Muscle layer of duodenum (tissue), 2 donors: ENCODE measurements at regions not wholly inside any gene's neighbourhood (a gene's known extent, or its start where the extent isn't known, plus 50 kb on each side); places are given as distances from the start of the nearest gene placed in this dataset.

ENCODE experiments used
- H3K27ac ChIP-seq: one replicate; pipeline ENCODE4 v1.7.0; 2013; ENCODE audit warnings: mild to moderate bottlenecking, low read length
- H3K27me3 ChIP-seq: one replicate; pipeline ENCODE4 v1.7.0; 2013; ENCODE audit warnings: low read depth, mild to moderate bottlenecking, control low read depth, low read length
- H3K36me3 ChIP-seq, 2 donors: one replicate each; pipeline ENCODE4 v1.7.0; 2013; ENCODE audit warnings: low read length in 2 of 2, control low read depth in 1 of 2, mild to moderate bottlenecking in 1 of 2; ENCODE audit not compliant: insufficient read depth in 2 of 2, control insufficient read depth in 1 of 2
- H3K4me1 ChIP-seq, 2 donors: one replicate each; pipeline ENCODE4 v1.7.0; 2013; ENCODE audit warnings: low read length in 2 of 2, mild to moderate bottlenecking in 2 of 2, control low read depth in 1 of 2, moderate library complexity in 1 of 2; ENCODE audit not compliant: insufficient read depth in 2 of 2, control insufficient read depth in 1 of 2
- H3K4me3 ChIP-seq, 2 donors: one replicate each; pipeline ENCODE4 v1.7.0; 2013; ENCODE audit warnings: low read length in 2 of 2, low read depth in 1 of 2, mild to moderate bottlenecking in 1 of 2
- H3K9me3 ChIP-seq, 2 donors: one replicate each; pipeline ENCODE4 v1.7.0; 2013; ENCODE audit warnings: low read length in 2 of 2, control low read depth in 1 of 2, mild to moderate bottlenecking in 1 of 2; ENCODE audit not compliant: control insufficient read depth in 1 of 2
- donor health status: healthy.

DNA sequence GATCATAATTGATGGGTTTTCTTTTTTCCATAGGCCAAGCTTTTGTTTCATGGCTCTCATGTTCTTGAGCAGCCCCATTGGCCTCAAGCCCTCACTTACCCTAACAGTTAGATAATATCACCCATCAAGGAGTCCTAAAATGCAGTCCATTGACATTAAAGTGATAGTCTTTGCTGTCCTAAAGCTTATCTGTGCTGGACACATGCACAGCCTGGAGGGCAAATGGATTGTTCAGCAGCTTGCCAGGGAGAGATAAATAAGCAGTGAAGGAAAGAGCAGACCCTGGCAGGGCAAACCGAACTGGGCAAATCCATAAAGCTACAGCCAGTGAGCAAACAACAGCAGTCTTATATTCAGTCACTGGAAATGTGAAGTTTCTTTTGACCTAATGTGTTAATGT lies 199.6 kb upstream of the MID1 start:
- Histone ChIP-seq H3K27me3 (no peaks in the 10 kb centered on the region), H3K36me3 (no peaks in the 10 kb centered on the region), H3K4me1 (peaks cover 0 to under 1% of the 10 kb centered on the region in 2 donors), H3K27ac (no peak overlapping the region), H3K4me3 (no peak overlapping the region), H3K9me3 (no peaks in the 10 kb centered on the region)

DNA sequence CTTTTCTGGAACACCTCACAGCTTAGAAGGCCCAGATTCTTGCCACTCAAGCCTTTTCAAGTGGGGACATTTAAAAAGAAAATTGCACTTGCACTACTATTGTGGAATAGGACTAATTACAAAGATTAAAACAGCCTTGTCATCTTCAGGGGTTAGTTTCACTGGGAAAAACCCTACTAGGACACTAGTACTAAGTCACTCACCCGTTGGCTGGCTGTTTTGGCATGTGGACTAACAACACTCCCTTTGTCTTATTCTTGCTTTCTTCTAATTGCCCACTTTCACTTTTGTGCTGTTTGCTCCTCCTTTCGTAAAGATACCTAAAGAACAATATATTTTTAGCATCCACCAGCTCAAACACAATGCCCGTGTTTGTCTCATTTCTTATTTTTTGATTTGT lies 200.9 kb upstream of the MID1 start:
- no peaks in the 10 kb centered on the region for H3K36me3 ChIP-seq
- H3K9me3 ChIP-seq, result no peaks in the 10 kb centered on the region
- peaks cover 0 to 4% of the 10 kb centered on the region in 2 donors for H3K4me1 ChIP-seq
- H3K4me3 ChIP-seq, result no peak overlapping the region
- no peak overlapping the region for H3K27ac ChIP-seq
- no peaks in the 10 kb centered on the region for H3K27me3 ChIP-seq

DNA sequence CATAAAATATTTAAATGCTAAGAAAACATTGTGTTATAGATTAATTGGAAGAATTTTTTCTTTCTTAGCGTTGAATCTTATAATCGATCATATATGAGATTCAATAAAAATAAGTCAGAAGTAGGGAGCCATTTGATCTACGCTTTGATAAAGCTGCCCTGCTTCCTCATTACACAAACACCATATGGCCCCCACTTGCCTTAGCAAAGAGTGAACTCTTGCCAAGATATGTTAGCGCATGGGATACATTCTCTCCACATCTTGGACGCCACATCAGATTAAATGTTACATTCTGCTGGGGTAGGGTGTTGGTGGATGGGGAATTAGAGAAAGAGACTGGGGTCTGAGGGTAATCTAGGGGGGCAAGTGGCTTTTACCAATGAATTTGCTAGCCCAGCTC lies 207.7 kb upstream of the MID1 start:
- Histone ChIP-seq H3K4me1 (peaks cover 0 to 6% of the 10 kb centered on the region in 2 donors), H3K36me3 (no peaks in the 10 kb centered on the region), H3K9me3 (no peaks in the 10 kb centered on the region), H3K4me3 (no peak overlapping the region), H3K27me3 (no peaks in the 10 kb centered on the region), H3K27ac (no peak overlapping the region)

DNA sequence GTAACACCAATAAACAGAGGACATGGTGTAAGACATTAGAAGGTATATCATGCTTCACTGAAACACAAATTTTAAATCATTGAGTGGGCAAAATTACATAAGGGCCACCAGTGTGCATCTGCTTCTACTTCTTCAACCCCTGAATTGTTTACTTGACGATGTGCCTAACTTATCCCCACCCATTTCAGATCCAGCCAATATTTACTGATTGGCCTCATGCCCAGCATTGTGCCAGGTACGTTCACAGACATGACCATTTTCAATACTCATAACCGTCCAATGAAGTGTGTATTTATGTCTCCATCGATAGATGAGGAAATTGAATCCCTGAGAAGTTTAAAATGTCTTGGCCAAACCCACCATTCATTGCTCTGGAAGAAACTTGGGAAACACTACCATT lies 208.3 kb upstream of the MID1 start:
- Histone ChIP-seq H3K9me3 (no peaks in the 10 kb centered on the region), H3K4me3 (no peak overlapping the region), H3K36me3 (no peaks in the 10 kb centered on the region), H3K4me1 (peaks cover 0 to 6% of the 10 kb centered on the region in 2 donors), H3K27me3 (no peaks in the 10 kb centered on the region), H3K27ac (no peak overlapping the region)

- no peaks in the 10 kb centered on the region for H3K9me3 ChIP-seq
- no peaks in the 10 kb centered on the region for H3K36me3 ChIP-seq
- no peaks in the 10 kb centered on the region for H3K27me3 ChIP-seq
- H3K4me1 ChIP-seq, result peaks cover 0 to 2% of the 10 kb centered on the region in 2 donors
- peak overlapping the region; percentile 54 to 63 for H3K4me3 ChIP-seq
- peak overlapping the region; percentile 58 for H3K27ac ChIP-seq
Observed at GRCh38 chrX:10831716-10832502, 211.5 kb upstream of the MID1 start.

- H3K4me1 ChIP-seq, result peaks cover 0 to 2% of the 10 kb centered on the region in 2 donors
- H3K36me3 ChIP-seq, result no peaks in the 10 kb centered on the region
- H3K4me3 ChIP-seq, result peak overlapping the region; percentile 54 to 63
- H3K9me3 ChIP-seq, result no peaks in the 10 kb centered on the region
- peak overlapping the region; percentile 58 for H3K27ac ChIP-seq
- no peaks in the 10 kb centered on the region for H3K27me3 ChIP-seq
Observed at GRCh38 chrX:10833299-10834169, 213.1 kb upstream of the MID1 start.

GRCh38 chrX:10841579-10841978 lies 221.2 kb upstream of the MID1 start:
- no peak overlapping the region for H3K4me3 ChIP-seq
- H3K4me1 ChIP-seq, result no peaks in the 10 kb centered on the region
- no peaks in the 10 kb centered on the region for H3K36me3 ChIP-seq

DNA sequence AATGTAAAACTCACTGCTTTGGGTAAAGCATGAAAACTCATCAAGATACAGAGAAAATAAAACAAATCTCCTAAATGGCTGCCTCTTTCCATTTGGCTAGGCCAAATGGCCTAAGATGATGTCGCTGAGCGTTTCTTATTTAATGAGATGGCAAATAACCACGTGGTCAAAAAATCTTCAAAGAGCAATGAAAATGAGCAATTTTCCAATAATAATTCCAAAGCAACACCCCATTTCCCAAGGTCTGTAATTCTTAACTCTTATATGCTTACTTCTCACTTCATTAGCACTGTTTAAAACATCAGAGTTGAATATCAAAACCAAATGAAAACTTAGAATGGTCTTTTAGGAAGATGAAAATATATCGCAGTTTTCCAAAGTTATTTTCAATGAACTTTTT lies 222.3 kb upstream of the MID1 start:
- Histone ChIP-seq H3K27me3 (no peaks in the 10 kb centered on the region), H3K27ac (no peak overlapping the region), H3K36me3 (no peaks in the 10 kb centered on the region), H3K9me3 (no peaks in the 10 kb centered on the region), H3K4me1 (no peaks in the 10 kb centered on the region), H3K4me3 (no peak overlapping the region)

More at GRCh38 chrX:10841579-10841978, 221.2 kb upstream of the MID1 start:
- Histone ChIP-seq H3K27ac (no peak overlapping the region), H3K9me3 (no peaks in the 10 kb centered on the region), H3K27me3 (no peaks in the 10 kb centered on the region)

DNA sequence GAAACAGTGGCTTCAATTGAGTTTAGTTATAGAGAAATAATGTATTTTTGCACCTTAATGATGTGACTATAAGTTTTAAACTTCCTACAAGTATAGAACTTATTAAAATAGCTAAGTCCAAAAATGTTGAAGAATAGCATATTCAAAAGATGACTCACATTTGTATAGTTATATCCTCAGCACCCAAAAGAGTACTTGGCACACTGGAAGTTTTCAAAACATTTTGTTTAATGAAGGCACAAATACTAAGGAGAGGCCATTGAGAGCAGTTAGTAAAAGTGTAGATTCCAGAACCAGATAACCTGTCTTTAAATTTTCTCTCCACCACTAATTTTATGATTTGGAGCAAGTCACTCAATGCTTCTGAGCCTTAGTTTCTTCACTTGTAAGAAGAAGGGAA lies 226.9 kb upstream of the MID1 start:
- no peaks in the 10 kb centered on the region for H3K27me3 ChIP-seq
- H3K27ac ChIP-seq, result no peak overlapping the region
- H3K4me3 ChIP-seq, result no peak overlapping the region
- H3K4me1 ChIP-seq, result no peaks in the 10 kb centered on the region
- H3K36me3 ChIP-seq, result no peaks in the 10 kb centered on the region
- H3K9me3 ChIP-seq, result no peaks in the 10 kb centered on the region

GRCh38 chrX:10851809-10852208 lies 231.4 kb upstream of the MID1 start:
- Histone ChIP-seq H3K36me3 (no peaks in the 10 kb centered on the region), H3K27ac (no peak overlapping the region), H3K27me3 (no peaks in the 10 kb centered on the region), H3K4me3 (no peak overlapping the region), H3K9me3 (no peaks in the 10 kb centered on the region), H3K4me1 (no peaks in the 10 kb centered on the region)

DNA sequence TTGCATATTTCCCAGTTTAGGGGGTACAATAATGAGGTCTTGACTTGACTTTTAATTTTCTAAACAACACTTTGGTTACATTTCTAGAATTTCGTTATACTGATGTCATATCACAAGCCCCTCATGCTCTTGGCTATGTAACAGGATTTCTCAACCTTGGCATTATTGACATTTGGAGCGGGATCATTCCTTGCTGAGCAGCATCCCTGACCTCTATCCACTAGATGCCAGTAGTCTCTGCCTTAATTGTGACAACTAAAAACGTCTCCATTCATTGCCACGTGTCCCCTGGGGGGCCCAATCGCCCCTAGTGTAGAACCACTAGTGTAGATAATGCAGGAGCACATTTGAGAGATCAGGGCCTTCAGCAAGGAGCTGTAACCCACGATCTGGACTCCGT lies 234.2 kb upstream of the MID1 start:
- H3K27me3 ChIP-seq, result no peaks in the 10 kb centered on the region
- H3K27ac ChIP-seq, result no peak overlapping the region
- H3K9me3 ChIP-seq, result no peaks in the 10 kb centered on the region
- H3K4me3 ChIP-seq, result no peak overlapping the region
- no peaks in the 10 kb centered on the region for H3K4me1 ChIP-seq
- H3K36me3 ChIP-seq, result no peaks in the 10 kb centered on the region
